ENCODE measurements at regions not wholly inside any gene's neighbourhood (a gene's known extent, or its start where the extent isn't known, plus 50 kb on each side); places are given as distances from the start of the nearest gene placed in this dataset.

GRCh38 chr1:187091666-187092065, 262.9 kb downstream of the PLA2G4A start:
- DNase-seq: no peak

- no peak for DNase-seq
These were observed 263.4 kb downstream of the PLA2G4A start for GRCh38 chr1:187092104-187092503.

- no peak for DNase-seq
These were observed 267.9 kb downstream of the PLA2G4A start for GRCh38 chr1:187096689-187097088.

GRCh38 chr1:187110351-187110750, 281.6 kb downstream of the PLA2G4A start:
- no peak for DNase-seq

DNA sequence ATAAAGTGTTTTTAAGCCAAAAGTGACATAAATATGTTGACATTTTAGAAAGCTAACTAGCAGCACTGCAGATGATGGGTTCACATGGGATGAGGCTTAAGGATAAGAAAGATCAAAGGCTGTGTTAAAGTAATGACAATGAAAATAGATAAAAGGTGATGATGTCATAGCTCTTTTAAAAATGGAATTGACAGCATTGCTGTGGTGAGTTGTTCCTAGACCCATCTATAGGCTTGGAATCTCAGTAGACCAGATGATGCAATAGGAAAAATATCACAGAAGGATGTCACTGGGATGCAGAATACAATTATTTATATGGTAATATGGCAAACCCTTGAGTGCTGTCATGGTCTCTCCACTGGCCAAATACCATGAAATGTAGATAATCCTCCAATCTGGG, 286.0 kb downstream of the PLA2G4A start:
- no peak for DNase-seq

- DNase-seq: peak; percentile 77 to 88
These were observed 292.9 kb downstream of the PLA2G4A start for GRCh38 chr1:187121661-187122060.

DNA sequence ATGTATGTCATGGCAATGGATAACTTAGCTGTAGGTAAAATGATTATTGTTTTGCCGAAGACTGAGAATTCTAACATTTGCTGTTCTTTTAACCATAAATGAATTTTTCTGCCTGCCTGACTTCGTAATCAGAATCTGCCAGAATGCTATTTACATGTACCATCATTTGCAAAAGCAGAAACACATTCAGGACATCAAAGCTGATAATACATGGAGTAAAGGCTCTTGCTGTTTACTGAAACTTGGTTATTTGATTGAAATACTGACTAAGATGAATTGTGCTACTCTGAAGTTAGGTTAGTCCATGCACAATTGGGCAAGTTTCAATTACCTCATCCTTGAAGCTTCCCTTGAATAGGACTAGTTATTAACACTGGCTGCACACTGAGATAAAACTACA, 293.8 kb downstream of the PLA2G4A start:
- DNase-seq: no peak

GRCh38 chr1:187129132-187129531, 300.4 kb downstream of the PLA2G4A start:
- no peak for DNase-seq

DNA sequence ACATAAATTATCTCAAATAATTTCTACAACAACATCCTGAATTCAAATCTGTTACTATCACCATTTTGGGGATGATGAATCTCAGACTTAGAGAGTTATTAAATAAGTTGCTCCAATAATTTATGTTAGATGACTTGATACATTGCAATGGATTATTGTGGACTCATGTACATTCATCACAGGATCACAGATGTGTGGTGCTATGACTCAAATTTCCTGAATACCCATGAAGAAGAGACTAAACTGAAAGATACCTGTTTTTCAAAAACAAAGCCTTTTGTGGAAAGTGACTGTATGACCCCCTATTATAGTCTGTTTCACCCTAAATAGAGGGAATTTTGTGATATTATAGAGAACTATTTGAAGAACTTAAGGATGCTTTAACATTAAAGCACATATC, 315.0 kb downstream of the PLA2G4A start:
- no peak for DNase-seq

- DNase-seq: no peak
These were observed 317.6 kb downstream of the PLA2G4A start for GRCh38 chr1:187146388-187146787.

GRCh38 chr1:187151555-187151954, 322.8 kb downstream of the PLA2G4A start:
- DNase-seq: no peak

GRCh38 chr1:187153047-187153446, 324.3 kb downstream of the PLA2G4A start:
- DNase-seq: no peak

DNA sequence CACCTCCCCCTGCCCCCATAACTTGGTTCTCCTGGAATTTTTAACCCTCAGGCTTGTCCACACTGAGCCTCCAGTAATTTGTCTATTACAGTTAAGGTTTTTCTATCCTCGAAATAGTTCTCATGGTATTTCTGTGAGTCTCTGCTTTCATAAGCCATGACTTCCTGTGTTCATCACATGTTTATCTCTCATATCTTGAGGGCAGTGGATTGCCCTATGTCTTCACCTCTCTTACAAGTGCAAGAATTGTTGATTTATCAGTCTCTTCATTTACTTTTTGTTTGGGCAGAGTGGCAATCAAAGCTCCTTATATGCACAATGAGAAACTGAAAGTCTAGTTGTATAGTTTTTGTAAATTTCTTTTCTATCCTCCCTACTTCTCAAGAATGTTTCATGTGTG, 328.4 kb downstream of the PLA2G4A start:
- DNase-seq: no peak

DNA sequence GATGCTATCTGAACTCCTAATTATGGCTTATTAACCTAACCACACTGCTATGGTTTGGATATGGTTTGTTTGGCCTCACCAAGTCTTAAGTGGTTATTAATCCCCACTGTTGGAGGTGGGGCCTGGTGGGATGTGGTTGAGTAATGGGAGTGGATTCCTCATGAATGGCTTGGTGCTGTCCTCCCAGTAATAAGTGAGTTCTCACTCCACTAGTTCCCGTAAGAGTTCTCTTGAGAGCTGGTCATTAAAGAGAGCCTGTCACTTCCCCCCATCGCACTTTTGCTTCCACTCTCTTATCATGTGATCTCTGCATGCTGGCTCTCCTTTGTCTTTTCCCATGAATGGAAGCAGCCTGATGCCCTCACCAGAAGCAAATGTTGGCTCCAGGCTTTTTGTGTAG, 328.8 kb downstream of the PLA2G4A start:
- no peak for DNase-seq

- no peak for DNase-seq
These were observed 338.8 kb downstream of the PLA2G4A start for GRCh38 chr1:187167555-187167954.

GRCh38 chr1:187168297-187168696, 339.5 kb downstream of the PLA2G4A start:
- DNase-seq: no peak

GRCh38 chr1:187185389-187185788, 356.6 kb downstream of the PLA2G4A start:
- no peak for DNase-seq

- DNase-seq: no peak
These were observed 368.9 kb downstream of the PLA2G4A start for GRCh38 chr1:187197685-187198084.

- no peak for DNase-seq
These were observed 374.5 kb downstream of the PLA2G4A start for GRCh38 chr1:187203257-187203656.

- no peak for DNase-seq
These were observed 383.6 kb downstream of the PLA2G4A start for GRCh38 chr1:187212377-187212776.

- DNase-seq: no peak
These were observed 397.6 kb downstream of the PLA2G4A start for GRCh38 chr1:187226396-187226795.

DNA sequence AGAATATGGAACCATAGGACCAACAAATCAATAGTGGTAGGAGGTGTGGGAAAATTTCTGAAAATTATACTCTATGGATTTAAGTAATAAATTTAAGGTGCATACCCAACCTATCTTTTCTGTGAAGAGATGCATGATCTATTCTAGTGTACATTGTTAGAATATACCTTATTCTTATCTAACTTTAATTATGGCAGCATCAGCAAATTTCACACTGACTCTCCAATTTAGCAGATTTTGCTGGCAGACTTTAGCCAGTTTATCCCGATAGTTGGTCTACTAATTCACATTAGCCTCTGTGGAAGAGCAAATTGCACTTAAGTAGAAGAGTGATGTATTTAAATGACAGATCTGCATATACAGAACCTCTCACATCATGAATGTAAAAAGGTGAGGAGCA, 400.0 kb downstream of the PLA2G4A start:
- no peak for DNase-seq

DNA sequence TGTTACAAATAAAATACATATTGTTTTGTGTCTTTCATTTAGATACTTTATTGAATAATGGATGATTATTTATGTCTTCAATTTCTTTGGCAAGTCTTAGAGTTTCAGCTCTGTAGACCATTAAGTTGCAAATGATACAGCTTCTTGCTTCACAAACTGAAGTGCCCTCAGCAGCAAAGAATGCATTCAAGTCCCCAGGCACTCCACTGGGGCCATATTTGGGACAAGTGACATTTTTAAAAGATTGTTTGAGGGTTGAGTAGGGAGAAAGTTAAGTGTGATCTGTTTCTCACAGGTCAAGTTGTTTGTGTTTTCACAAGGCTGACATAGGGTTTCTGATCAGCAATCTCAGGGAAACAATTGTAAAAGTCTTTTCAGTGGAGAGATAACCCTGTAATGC, 400.7 kb downstream of the PLA2G4A start:
- no peak for DNase-seq

GRCh38 chr1:187234706-187235105, 406.0 kb downstream of the PLA2G4A start:
- no peak for DNase-seq

DNA sequence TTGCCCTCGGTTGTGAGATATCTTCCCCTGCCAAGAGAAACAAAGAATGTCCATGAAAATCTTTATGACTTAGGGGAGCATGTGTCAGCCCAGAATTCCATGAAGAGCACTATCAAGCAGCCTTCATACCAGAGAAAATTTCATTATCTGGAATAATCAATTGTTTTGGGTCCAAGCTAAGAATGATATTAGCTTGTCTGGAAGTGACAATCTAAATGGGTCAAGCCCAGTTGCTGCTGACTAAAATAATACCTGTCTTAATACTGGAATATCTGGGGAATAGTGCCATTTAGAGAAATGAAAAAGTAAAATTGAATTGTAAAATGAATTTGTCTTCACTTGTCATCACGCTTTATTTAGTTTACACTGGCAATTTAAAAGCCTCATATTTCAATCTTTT, 407.4 kb downstream of the PLA2G4A start:
- no peak for DNase-seq

GRCh38 chr1:187236676-187237075, 407.9 kb downstream of the PLA2G4A start:
- no peak for DNase-seq
